ENCODE measurements at regions not wholly inside any gene's neighbourhood (a gene's known extent, or its start where the extent isn't known, plus 50 kb on each side); places are given as distances from the start of the nearest gene placed in this dataset.

GRCh38 chr2:66682476-66682875, 247.6 kb downstream of the MEIS1 start:
- H3K4me3 ChIP-seq (ENCODE audit: low read depth, low read length) = no peak overlapping the region

GRCh38 chr2:66683064-66683463, 248.1 kb downstream of the MEIS1 start:
- no peak for TF ChIP-seq CTCF (IDR thresholded peaks at IDR 0.05)
- Histone ChIP-seq H2AFZ (no peak overlapping the region), H3K4me2 (ENCODE audit: low read length) (no peak overlapping the region), H3K79me2 (no peaks in the 10 kb centered on the region), H3K27ac (no peak overlapping the region), H3K36me3 (ENCODE audit: control insufficient read depth, insufficient read depth, low read length) (no peaks in the 10 kb centered on the region), H3K4me3 (ENCODE audit: low read depth, low read length) (no peak overlapping the region), H3K4me1 (no peaks in the 10 kb centered on the region), H3K9ac (no peak overlapping the region), H3K27me3 (ENCODE audit: control insufficient read depth, insufficient read depth, low read length) (no peaks in the 10 kb centered on the region), H3K9me3 (ENCODE audit: control insufficient read depth, low read length) (no peaks in the 10 kb centered on the region)

More at GRCh38 chr2:66682476-66682875, 247.6 kb downstream of the MEIS1 start:
- Histone ChIP-seq H2AFZ (no peak overlapping the region), H3K4me1 (no peaks in the 10 kb centered on the region), H3K9me3 (ENCODE audit: control insufficient read depth, low read length) (no peaks in the 10 kb centered on the region), H3K27ac (no peak overlapping the region), H3K36me3 (ENCODE audit: control insufficient read depth, insufficient read depth, low read length) (no peaks in the 10 kb centered on the region), H3K79me2 (no peaks in the 10 kb centered on the region), H3K9ac (no peak overlapping the region), H3K4me2 (ENCODE audit: low read length) (no peak overlapping the region), H3K27me3 (ENCODE audit: control insufficient read depth, insufficient read depth, low read length) (no peaks in the 10 kb centered on the region)
- no peak for TF ChIP-seq CTCF (IDR thresholded peaks at IDR 0.05)

GRCh38 chr2:66683599-66683998, 248.7 kb downstream of the MEIS1 start:
- Histone ChIP-seq H3K9me3 (ENCODE audit: control insufficient read depth, low read length) (no peaks in the 10 kb centered on the region), H3K36me3 (ENCODE audit: control insufficient read depth, insufficient read depth, low read length) (no peaks in the 10 kb centered on the region), H3K4me2 (ENCODE audit: low read length) (no peak overlapping the region), H2AFZ (no peak overlapping the region), H3K79me2 (no peaks in the 10 kb centered on the region), H3K9ac (no peak overlapping the region), H3K4me3 (ENCODE audit: low read depth, low read length) (no peak overlapping the region), H3K27ac (no peak overlapping the region), H3K4me1 (no peaks in the 10 kb centered on the region), H3K27me3 (ENCODE audit: control insufficient read depth, insufficient read depth, low read length) (no peaks in the 10 kb centered on the region)
- no peak for TF ChIP-seq CTCF (IDR thresholded peaks at IDR 0.05)

- H3K9me3 ChIP-seq (ENCODE audit: control insufficient read depth, low read length) = no peaks in the 10 kb centered on the region
- no peak overlapping the region for H3K4me3 ChIP-seq (ENCODE audit: low read depth, low read length)
- H3K79me2 ChIP-seq = no peaks in the 10 kb centered on the region
- no peaks in the 10 kb centered on the region for H3K4me1 ChIP-seq
- H3K4me2 ChIP-seq (ENCODE audit: low read length) = no peak overlapping the region
- no peak for TF ChIP-seq CTCF (IDR thresholded peaks at IDR 0.05)
- no peak overlapping the region for H3K9ac ChIP-seq
- no peak overlapping the region for H3K27ac ChIP-seq
- H3K27me3 ChIP-seq (ENCODE audit: control insufficient read depth, insufficient read depth, low read length) = no peaks in the 10 kb centered on the region
- no peaks in the 10 kb centered on the region for H3K36me3 ChIP-seq (ENCODE audit: control insufficient read depth, insufficient read depth, low read length)
- no peak overlapping the region for H2AFZ ChIP-seq
These were observed 249.4 kb downstream of the MEIS1 start for GRCh38 chr2:66684289-66684688.

- no peaks in the 10 kb centered on the region for H3K9me3 ChIP-seq (ENCODE audit: control insufficient read depth, low read length)
- H3K36me3 ChIP-seq (ENCODE audit: control insufficient read depth, insufficient read depth, low read length) = no peaks in the 10 kb centered on the region
- no peaks in the 10 kb centered on the region for H3K27me3 ChIP-seq (ENCODE audit: control insufficient read depth, insufficient read depth, low read length)
- no peaks in the 10 kb centered on the region for H3K79me2 ChIP-seq
- H3K4me3 ChIP-seq (ENCODE audit: low read depth, low read length) = no peak overlapping the region
- H3K9ac ChIP-seq = no peak overlapping the region
- no peaks in the 10 kb centered on the region for H3K4me1 ChIP-seq
- H2AFZ ChIP-seq = no peak overlapping the region
- no peak overlapping the region for H3K27ac ChIP-seq
- TF ChIP-seq CTCF (IDR thresholded peaks at IDR 0.05) = no peak
- H3K4me2 ChIP-seq (ENCODE audit: low read length) = no peak overlapping the region
These were observed 251.8 kb downstream of the MEIS1 start for GRCh38 chr2:66686755-66687154.
